GM18508 (cell line): ENCODE measurements at regions not wholly inside any gene's neighbourhood (a gene's known extent, or its start where the extent isn't known, plus 50 kb on each side); places are given as distances from the start of the nearest gene placed in this dataset.
A peak's percentile ranks its signal among the peaks of the same experiment; 100 is the strongest.

Experiments used
- ATAC-seq: cut with Tn5 transposase; IDR thresholded peaks from one replicate; pipeline ENCODE4 v1.9.1; 2021; ENCODE audit warnings: moderate number of reproducible peaks; ENCODE audit not compliant: insufficient read depth, unreplicated experiment

DNA sequence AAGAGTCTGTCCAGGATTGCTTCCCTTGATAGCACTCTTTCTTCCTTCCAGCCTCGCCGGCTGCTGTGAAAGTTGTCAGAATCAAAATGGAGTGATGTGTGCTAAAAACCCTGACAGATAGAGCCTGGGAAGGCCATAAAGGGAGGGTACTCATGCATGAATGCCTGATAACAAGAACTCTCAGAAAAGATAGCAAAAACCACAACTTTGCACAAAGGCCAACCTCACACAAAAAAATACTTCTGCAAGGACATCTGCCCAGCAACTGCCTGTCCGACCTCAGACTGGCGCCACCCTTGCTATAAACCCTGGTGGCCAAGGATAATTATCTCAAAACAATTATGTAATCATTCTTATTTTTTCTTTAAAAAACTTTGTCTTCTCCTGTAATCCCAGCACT lies 133.2 kb upstream of the SVIL start:
- no peak for ATAC-seq

- ATAC-seq, result no peak
These were observed 132.0 kb upstream of the SVIL start for GRCh38 chr10:29766753-29767152.

DNA sequence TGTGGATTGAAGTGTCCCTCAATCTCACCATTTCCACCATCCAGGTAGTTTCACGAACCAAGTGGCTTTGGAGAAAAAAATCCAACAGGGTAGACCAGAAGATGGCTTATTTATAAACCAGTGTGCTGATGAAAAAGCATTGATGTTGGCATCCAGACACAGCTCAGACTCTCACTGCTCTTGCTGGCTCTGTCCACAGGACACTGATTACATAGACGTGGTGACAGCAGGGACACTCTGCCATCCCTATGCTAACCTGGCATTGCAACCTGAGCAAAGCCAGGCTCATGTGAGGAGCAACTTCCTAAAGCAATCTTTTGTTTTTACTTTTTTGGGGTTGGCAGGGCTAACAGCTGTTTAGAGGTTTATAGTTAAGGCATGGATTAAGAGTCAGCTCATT lies 130.6 kb upstream of the SVIL start:
- ATAC-seq, result no peak

- ATAC-seq, result no peak
These were observed 128.6 kb upstream of the SVIL start for GRCh38 chr10:29763396-29763795.

DNA sequence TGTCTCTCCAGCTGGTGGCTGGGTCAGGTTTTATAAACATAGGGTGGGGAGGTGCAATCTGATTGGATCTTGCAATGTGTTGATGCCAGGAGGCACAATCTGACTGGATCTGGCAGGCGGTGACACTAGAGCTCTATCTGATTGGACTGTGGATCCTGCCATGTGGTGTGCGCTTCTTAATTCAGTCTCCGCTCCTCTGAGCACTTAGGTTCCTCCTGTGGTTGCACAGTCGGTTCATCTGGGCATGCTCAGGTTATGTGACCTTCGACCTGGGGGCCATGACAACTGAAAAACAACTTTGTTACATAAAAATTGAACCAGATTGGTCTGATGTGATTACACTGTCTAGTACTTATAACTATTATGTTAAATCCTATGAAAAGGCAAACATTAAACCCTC lies 127.1 kb upstream of the SVIL start:
- no peak for ATAC-seq

- no peak for ATAC-seq
These were observed 125.5 kb upstream of the SVIL start for GRCh38 chr10:29760138-29760900.

DNA sequence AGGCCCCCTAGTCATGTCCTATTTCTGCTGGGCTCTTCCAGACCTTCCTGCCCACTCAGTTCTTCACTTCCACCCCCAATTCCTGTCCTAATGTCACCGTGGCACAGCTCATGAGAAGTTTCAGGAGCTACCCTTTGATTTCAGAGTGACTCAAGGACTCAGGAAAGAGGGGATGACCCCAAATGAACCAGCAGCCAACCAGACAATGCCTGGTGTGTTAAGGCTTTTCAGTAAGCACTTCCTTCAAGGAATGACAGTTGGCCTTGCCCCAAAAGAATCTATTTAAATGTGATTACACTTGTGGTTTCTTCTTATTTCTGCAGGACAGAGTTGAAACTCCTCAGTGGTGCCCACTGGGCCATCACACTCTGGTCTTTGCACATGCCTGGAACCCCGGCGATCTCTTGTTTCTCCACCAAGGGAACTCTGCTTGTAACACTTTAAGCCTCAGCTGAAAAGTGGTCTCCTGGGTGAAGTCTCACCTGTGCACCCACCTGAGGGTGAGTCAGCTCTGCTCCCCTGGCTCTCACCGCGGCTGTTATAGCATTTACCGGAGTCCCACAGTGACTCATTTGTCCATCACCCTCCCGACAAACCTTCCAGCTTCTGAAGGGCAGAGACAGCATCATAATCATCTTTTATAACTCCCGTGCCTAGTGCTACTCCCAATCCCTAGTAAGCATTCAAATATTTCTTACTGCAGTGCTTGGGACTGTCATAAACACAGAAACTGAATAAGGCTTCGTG lies 123.0 kb upstream of the SVIL start:
- no peak for ATAC-seq

DNA sequence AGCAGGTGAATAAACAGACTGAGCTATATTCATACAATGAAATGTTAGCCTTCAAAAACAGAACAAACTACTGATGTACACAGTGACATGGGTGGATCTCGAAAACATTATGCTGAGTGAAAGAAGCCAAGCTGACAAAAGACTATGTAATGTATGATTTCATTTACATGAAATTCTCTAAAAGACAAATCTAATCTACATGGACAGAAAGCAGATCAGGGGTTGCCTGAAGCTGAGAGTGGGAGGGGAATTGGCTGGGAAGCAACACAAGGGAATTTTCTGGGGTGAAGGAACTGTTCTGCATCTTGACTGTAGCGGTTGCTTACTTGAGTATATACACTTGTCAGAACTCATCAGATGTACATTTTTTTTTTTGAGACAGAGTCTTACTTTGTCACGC lies 121.7 kb upstream of the SVIL start:
- ATAC-seq, result no peak

DNA sequence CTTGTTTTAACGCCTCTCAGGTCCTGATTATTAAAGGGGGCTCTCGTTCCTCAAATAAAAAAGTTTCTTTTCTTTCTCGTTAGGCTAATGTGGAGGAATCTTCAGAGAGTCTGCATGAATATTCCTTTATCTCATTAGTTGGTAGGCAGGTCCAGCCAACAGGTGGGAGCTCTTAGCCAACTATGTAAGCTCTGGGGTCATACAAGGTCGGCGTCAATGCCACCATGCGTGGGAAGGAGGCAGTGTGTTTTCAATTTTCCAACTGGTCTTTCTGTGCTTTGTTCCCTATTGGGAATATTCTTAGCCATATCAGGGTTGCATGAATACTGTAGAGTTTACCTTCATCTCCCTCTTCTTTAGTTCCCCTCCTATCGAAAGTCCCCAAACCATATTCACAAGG lies 118.5 kb upstream of the SVIL start:
- no peak for ATAC-seq

GRCh38 chr10:29751684-29752083 lies 116.9 kb upstream of the SVIL start:
- ATAC-seq, result no peak

DNA sequence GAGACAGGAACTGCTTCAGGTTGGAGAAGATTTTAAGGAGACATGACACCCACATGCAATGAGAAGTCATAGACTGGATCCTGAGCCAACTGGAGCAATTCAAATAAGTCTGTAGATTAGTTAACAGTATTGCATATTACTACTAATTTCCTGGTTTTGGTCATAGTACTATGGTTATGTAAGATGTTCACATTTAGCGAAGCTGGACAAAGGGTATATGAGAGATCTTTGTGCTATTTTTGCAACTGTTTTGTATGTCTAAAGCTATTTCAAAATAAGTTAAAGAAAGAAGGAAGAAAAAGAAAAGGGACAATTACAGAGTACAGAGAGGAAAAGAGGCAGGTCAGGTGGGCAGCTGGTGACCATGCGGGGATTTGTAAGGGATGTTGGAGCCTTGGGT lies 116.5 kb upstream of the SVIL start:
- ATAC-seq, result no peak

- no peak for ATAC-seq
These were observed 114.4 kb upstream of the SVIL start for GRCh38 chr10:29749150-29749549.

DNA sequence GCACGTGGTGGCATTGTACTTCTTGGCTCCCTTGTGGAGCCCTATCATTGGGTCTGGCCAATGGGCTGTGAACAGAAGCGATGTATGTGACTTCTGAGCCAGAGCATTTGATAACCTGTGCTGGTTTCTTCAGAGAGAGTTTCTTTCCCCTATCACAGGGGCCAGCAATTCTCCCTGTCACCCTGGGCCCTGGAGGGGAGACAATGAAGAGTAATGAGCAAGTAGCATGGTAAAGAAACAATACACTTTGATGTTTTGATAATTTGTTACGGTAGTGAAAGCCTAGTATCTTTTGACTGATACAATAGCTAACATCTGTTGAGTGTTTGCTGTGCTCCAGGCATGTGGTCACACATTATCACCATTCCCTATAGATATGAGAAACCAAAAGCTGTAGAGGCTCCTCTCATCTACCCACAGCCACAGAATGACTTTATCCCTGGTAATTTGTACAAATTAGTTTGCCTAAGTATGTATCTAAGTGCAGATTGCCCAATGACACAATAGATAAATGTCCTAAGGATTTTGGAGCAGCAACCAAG lies 113.4 kb upstream of the SVIL start:
- ATAC-seq, result no peak

- ATAC-seq, result no peak
These were observed 111.5 kb upstream of the SVIL start for GRCh38 chr10:29746080-29746797.

GRCh38 chr10:29740981-29741545 lies 106.3 kb upstream of the SVIL start:
- no peak for ATAC-seq

GRCh38 chr10:29738341-29738740 lies 103.6 kb upstream of the SVIL start:
- ATAC-seq, result no peak

GRCh38 chr10:29737074-29737593 lies 102.4 kb upstream of the SVIL start:
- no peak for ATAC-seq

DNA sequence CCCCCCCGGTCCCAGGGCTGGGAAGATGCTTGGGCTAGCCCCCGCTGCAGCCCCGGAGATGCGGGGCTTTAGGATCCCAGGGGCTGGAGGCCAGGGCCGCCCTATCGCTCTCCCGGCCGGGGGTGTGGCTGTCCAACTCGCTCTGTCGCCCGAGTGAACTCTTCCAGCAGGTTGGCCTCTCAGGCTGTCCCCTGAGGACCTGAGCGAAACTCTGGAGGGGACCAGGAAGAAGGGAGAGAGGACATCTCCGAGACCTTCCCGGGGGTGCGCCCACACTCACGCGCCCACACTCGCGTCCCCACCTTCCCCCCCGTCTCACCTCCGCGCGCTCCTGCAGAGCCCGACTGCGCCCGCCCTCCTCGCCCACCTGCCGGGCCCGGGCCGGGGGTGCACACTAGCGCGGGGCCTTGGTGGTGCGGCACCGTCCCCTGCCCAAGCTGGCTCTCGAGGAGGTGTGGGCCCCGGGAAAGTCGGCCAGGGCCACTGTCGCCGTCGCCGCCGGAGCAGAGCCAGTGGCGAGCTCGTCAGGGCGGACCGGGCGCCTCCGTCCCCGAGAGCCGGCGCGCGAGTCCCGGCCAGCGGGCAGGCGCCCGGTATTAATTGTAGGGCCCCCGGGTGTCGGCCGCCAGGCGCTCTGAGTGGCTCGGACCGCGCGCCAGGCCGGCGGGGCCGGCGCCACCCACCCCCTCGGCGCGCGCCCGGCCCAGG lies 101.7 kb upstream of the SVIL start:
- no peak for ATAC-seq

DNA sequence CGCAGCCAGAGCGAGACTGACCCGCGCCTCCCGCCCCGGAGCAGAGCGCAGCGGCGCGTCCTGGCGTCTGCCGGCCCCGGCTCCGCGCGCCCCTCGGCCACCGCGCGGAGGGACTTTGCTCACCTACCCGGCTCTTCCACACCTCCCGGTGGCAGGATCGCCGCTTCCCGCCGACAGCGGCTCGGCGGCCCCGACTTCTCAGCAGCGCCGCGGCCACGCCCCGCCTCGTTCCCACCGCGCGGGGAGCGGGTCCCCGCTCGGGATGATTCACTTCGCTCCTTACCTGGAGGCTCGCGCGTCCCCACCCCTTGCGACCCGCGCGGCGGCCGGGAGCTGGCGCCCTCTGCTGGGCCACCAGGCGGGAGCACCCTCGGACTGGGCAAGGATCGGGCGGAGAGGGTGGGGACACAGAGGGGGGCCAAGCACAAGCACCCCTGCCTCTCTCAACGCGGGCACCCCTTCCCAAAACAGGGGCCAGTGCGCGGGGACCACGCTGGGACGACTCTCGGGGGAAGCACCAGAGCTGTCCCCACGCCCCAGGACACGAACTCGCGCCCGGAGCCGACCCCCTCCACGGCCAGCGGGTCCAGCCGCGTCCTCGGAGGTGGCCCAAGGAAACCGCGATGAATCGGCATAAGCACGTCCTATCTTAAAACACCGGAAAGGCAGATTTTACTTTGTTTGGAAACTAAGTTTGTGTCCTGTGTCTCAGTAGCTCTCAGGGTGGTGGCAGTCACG lies 101.0 kb upstream of the SVIL start:
- ATAC-seq, result peak; percentile 44
